ENCODE measurements at regions not wholly inside any gene's neighbourhood (a gene's known extent, or its start where the extent isn't known, plus 50 kb on each side); places are given as distances from the start of the nearest gene placed in this dataset.

DNA sequence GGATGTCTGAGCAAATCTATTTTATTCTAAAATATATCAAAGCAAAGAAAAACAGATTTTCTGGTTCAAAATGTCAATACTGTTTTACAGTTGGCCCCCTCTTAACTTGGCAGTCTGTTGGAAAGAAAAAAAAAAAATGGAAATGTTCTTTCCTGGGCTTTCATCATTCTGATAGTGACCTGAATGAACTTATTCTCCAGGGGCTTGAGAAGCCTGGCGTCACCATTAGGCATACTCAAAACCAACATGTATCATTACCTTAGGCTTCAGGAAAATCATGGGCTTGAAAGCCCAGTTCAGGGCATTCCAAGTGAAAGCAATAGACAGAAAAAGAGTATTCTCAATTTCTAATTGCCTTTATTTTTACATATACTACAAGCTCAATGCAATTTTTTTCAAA, 283.7 kb upstream of the PUM3 start:
- Histone ChIP-seq H3K27me3 (peaks cover 0 to 3% (median 0%) of the 10 kb centered on the region in 9 donors), H3K4me3 (no peak overlapping the region), H3K36me3 (no peaks in the 10 kb centered on the region), H3K9me3 (no peaks in the 10 kb centered on the region), H3K4me1 (peaks cover 0 to 5% (median 0%) of the 10 kb centered on the region in 12 donors), H3K27ac (no peak overlapping the region)
- no peak for TF ChIP-seq POLR2A (IDR thresholded peaks at IDR 0.05)
- TF ChIP-seq, protein P1, sequence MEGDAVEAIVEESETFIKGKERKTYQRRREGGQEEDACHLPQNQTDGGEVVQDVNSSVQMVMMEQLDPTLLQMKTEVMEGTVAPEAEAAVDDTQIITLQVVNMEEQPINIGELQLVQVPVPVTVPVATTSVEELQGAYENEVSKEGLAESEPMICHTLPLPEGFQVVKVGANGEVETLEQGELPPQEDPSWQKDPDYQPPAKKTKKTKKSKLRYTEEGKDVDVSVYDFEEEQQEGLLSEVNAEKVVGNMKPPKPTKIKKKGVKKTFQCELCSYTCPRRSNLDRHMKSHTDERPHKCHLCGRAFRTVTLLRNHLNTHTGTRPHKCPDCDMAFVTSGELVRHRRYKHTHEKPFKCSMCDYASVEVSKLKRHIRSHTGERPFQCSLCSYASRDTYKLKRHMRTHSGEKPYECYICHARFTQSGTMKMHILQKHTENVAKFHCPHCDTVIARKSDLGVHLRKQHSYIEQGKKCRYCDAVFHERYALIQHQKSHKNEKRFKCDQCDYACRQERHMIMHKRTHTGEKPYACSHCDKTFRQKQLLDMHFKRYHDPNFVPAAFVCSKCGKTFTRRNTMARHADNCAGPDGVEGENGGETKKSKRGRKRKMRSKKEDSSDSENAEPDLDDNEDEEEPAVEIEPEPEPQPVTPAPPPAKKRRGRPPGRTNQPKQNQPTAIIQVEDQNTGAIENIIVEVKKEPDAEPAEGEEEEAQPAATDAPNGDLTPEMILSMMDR (IDR thresholded peaks at IDR 0.05): no peak
- WGBS, 4 donors: 59 to 70% (median 65%) methylated on average over 1 of the region's 1 CpG
- intact Hi-C loops (cut with DNase I): no loop called here
- DNase-seq (no peak), ATAC-seq (no peak)

DNA sequence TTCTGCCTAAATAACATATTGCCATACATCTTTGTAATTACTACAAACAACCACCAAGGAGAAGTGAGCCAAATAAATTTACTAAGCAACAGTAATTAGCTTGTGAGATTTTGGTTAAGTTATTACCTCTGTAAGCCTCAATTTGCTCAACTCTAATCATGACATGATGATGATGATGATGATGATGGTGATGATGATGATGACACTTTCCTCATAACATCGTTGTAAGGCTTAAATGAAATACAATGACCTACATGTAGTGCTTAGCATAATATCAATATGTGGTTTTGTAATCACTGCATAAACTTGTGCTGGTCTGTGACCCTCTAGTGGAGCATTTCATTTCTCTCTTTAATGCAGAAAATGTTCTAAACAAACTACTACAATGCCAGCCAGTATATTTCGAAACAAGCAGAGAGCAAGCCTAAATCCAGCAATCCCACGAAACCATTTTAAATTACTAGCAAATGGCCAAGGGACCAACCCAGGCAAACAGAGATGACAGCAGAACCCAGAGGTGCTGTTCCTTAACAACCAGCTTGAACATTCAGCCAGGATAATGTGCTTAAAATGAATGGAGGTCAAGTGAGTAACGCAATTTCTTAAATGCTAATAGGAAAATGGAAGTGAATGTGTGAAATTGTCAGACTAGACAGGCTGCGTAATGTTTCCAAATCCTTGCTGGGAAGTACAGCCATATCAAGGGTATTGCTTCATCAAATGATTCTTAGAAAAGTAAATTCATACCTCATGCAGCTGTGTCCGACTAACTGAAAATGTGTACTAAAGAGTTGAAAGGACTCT, 281.9 kb upstream of the PUM3 start:
- peaks cover 0 to 5% (median 0%) of the 10 kb centered on the region in 12 donors for H3K4me1 ChIP-seq
- no peak for DNase-seq
- peaks cover 0 to 3% (median 0%) of the 10 kb centered on the region in 9 donors for H3K27me3 ChIP-seq
- WGBS, 4 donors: 65 to 79% (median 67%) methylated on average over 6 of the region's 6 CpGs
- no peak for ATAC-seq
- intact Hi-C loops (cut with DNase I): no loop called here
- no peak overlapping the region for H3K27ac ChIP-seq
- TF ChIP-seq, protein P1 (IDR thresholded peaks at IDR 0.05): no peak
- TF ChIP-seq POLR2A (IDR thresholded peaks at IDR 0.05): no peak
- H3K36me3 ChIP-seq: no peaks in the 10 kb centered on the region
- no peak overlapping the region for H3K4me3 ChIP-seq
- H3K9me3 ChIP-seq: no peaks in the 10 kb centered on the region

DNA sequence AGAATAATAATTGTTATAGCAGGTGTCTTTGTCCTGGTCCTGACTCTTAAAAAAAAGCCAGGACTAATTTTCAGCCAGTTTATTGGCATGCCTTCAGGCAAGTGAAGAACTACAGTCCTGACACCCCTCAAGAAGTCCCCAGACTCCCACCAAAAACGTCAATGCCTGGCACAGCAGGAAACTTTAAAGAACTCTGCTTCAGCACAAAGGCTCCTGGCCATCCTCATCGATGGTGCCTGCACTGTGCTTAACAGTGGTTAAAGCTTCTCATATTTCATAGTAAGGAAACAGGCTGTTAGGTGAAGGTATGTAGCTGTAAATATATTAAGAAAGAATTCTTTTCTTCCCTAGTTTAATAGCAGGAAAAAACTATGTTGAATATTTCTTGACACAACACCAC, 280.1 kb upstream of the PUM3 start:
- ATAC-seq (no peak), DNase-seq (no peak)
- H3K27me3 ChIP-seq: peaks cover 0 to 3% (median 0%) of the 10 kb centered on the region in 9 donors
- 10 to 13% (median 11%) methylated on average over 2 of the region's 2 CpGs for WGBS, 4 donors
- H3K9me3 ChIP-seq: no peaks in the 10 kb centered on the region
- no peaks in the 10 kb centered on the region for H3K36me3 ChIP-seq
- intact Hi-C loops (cut with DNase I): no loop called here
- no peak overlapping the region for H3K27ac ChIP-seq
- TF ChIP-seq, protein P1 (IDR thresholded peaks at IDR 0.05): no peak
- TF ChIP-seq POLR2A (IDR thresholded peaks at IDR 0.05): no peak
- H3K4me1 ChIP-seq: peaks cover 0 to 5% (median 0%) of the 10 kb centered on the region in 12 donors
- H3K4me3 ChIP-seq: no peak overlapping the region

DNA sequence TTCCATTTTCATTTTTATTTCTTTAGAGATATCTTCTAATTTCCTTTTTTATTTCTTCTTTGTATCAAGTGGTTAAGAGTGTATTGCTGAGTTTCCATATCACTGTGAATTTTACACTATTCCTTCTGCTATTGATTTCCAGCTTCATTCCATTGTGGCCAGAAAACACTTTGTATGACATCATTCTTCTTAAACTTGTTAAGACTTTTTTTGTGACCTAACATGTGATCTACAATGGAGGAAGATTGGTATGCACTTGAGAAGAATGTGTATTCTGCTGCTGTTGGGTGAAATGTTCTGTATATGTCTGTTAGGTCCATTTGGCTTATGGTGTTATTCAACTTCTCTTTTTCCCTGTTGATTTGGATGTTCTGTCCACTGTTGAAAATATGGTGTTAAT, 274.2 kb upstream of the PUM3 start:
- no peak overlapping the region for H3K4me3 ChIP-seq
- intact Hi-C loops (cut with DNase I): no loop called here
- DNase-seq (no peak), ATAC-seq (no peak)
- H3K9me3 ChIP-seq: peaks cover 0 to 31% (median 7%) of the 10 kb centered on the region in 12 donors
- H3K4me1 ChIP-seq: no peaks in the 10 kb centered on the region
- TF ChIP-seq, protein P1 (IDR thresholded peaks at IDR 0.05): no peak
- no peak for TF ChIP-seq POLR2A (IDR thresholded peaks at IDR 0.05)
- H3K36me3 ChIP-seq: no peaks in the 10 kb centered on the region
- H3K27me3 ChIP-seq: no peaks in the 10 kb centered on the region
- H3K27ac ChIP-seq: no peak overlapping the region

Measured in heart left ventricle (tissue), 16 donors.